ENCODE measurements at regions not wholly inside any gene's neighbourhood (a gene's known extent, or its start where the extent isn't known, plus 50 kb on each side); places are given as distances from the start of the nearest gene placed in this dataset.
A peak's percentile ranks its signal among the peaks of the same experiment; 100 is the strongest.

DNA sequence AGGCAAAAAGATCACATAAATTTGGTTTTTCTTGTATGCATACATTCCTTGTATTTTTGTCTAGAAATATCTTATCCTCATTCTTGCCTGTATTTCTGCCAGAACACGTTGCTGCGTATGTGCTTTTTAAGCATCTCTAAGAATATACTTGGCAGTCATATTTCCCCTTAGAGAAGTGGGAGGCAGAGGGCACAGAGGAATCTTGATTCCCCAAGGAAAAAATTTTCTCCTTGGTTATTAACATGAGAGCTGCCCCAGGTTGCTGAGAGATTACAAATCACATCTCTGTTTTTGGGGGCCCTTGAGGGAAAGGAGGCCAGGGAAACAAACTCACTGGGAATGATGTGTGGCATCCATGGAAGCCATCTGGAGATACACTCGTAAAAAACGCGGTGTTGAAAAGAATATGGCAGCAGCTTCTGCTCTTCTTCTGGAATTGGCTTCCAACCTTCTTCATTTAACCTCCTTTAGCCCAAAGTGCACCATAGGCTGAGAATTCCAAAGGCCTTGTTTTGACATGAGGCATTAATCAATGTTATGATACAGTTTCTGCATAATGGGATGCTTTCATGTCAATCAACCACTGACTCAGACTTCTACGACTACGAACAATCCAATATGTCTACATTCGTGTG, 684.3 kb upstream of the SORCS1 start:
- DNase-seq: no peak

DNA sequence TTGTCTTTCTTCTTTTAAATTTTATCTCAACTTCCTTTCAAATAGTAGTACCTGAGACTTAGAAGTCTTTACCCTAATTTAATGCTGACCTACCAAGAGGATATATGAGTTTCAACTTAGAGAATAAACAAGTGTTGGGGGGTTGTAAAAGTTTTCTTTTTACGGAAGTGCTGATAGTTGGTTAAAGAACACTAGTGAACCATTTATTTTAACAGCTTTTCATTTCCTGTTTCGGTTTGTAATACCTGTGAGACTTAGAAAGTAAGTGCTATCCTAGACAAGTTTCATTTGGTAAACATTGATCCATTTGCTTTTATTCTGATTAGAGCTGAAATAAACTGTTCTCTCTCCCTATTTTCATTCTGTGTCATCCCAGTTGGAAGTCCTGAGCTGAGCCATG, 683.1 kb upstream of the SORCS1 start:
- DNase-seq: no peak

DNA sequence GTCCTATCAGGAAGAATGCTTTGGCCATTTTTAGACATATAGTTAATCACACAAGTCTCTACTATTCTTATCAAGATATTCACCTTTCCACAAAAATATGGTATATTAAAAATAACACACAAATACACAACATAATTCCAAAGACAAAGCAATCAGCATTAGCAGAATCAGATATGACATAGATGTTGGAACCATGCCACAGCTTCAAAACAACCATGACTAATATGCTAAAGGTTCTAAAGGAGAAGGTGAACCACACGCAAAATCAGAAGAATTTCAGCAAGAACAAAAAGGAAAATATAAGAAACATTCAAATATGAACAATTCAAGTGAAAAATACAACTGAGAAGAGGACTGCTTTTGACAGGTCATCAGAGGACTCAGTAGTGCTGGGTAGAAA, 670.2 kb upstream of the SORCS1 start:
- no peak for DNase-seq

DNA sequence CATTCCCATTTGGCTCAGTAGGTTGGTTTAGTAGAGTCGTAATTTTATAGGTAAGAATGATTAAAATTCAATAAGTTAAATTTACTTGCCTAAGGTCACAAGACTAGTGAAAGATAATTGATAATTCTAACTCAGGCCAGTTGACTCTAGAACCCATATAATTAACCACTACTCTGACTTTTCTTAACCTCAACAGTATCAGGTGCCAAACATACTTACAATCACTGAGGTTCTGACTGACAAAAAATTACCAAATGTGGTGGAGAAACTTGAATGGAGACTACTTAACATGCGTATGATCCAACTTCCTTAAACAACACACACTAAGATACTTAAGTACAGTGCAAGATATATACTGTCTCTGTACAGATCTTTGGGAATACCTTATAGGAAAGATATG, 667.3 kb upstream of the SORCS1 start:
- no peak for DNase-seq

DNA sequence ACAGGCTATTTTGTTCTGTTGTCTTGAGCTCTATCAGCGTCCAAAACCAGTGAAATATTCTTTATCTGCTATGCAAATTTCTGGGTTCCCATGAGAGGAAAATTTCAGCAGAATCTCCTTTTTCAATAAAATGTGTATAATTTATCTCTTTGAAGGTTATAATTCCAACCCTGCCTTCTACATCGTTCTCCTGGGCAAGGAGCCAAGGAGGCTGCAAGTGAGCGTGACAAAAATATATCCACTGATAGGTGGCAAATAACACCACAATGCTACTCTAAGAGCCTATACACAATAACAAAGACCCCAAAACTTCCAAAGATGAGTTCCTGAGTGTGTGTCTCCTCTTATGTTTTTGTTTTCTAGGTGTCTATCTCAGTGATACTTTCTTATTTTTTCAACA, 664.7 kb upstream of the SORCS1 start:
- DNase-seq: no peak

DNA sequence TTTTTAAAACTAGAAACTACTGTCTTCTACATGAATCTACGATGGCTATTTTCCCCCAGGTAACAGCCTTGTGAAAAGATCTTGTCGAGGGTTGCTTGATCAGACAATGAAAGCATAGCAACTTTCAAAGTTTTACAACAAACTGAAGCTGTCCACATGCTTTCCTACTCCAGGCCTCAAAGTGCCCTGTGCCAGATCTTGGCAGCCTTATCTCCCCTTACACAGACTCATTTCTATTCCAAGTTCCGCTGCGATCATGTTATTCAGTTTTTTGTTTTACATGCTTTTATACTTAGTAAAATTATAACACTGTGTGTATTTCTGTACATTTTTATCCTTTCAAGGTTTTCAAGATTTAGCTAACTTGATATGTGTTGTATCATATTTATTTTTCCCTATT, 661.7 kb upstream of the SORCS1 start:
- DNase-seq: no peak

DNA sequence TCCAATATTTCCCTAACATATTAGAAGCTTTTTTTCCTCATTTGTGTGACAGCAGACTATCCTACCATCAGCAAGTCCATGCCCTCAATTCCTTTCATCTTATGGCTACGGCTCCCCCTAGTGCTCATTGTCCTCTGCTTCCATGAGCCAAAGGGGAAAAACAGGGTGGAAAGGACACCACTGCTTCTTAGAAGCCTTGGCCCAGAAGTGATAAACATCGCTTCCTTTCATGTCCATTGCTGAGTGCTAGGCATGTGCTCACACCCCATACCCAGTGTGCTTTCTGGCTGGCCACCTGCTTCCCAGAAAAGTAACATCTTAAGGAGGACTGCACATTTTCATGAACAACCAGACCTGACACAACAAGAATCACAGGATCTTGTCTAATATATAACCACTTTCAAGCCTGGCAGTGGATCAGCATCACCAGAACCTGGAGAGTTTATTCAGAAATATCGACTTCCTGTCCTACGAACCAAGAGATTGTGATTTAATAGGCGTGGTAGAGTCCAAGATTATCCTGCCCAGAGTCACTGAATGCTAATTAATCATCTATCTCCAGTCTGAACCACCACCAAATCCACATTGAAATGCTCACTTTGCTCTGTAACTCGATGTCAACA, 650.5 kb upstream of the SORCS1 start:
- DNase-seq: peak; percentile 41

DNA sequence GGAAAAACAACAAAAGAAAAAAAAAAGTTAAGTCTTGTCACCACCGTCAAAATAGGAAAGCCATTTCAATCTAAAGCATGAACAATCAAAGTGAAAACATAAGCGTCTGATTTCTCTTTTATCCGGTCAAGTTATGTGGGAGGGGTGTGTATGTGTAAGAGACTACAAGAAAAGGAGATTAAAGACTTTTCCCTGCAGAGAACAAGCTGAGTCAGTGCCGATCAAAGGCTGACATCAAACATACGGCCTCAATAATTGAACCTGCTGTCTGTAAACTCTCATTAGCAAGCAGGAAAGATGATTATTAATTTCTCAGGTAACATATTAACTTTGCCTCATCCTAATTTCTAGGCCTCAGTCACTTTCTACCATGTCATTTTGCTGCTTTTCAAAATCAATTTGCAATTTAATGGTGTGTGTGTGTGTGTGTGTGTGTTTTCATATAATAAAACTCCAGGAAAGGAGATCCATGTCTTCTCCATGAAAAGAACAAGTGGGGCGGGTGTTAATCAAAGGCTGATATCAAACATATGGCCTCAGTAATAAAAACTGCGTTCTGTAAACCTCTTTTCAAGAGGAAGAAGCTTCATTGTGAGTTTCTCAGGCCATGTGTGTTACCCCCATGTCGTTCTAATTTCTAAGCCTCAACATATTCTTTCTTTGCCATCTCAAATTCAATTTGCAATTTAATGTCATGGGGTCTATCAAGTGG, 649.1 kb upstream of the SORCS1 start:
- DNase-seq: no peak

DNA sequence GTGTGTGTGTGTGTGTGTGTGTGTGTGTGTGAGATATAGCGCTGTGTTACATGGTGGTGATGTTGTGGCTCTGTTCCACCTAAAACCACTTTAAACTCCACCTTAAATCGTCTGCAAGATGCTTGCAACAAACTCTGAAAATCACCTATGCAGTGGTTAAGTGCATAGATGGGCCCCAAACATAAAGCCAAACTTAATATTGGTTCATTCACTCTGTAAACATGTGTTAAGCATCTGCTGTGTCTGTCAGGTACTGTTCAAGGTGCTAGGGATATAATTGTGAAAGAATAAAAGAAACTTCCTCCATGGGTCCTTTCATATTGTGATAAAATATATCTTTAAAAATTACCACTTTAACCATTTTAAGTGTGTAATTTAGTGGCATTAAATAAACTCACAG, 645.4 kb upstream of the SORCS1 start:
- DNase-seq: no peak

DNA sequence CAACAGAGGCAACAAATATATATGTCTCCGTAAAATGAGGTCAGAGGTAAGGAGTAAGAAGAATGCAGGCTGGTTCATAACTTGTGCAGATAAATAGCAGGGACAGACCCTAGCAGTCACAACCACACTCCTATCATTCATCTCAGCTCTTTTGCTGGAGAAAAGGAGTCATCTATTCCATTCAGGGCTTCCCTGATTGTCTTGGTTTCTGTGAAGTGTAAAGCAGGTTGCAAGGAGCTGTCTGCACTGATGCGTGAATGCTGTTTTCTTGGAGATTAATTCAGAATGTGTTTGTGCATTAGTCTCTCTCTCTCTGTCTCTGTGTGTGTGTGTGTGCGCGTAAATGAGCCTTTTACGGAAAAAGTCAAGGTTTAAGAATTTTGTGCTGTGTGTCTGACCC, 643.3 kb upstream of the SORCS1 start:
- no peak for DNase-seq

DNA sequence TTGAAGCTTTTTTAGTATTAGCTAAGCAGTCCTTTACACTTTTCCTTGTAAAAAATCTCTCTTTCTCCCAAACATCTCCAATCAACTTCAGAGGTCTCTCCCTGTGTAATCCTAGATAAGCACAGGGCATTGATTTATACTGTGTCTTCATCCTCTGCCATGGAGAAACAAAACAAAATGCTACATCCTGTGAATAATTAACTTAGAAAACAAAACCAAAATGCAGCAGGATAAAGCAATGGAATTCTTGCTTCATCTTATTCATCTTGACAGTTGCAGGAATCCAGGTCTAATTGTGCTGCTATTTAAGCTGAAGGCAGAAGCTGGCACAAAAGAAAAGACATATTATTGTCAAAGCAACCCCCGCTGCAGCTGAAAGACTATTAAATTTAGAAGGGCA, 641.5 kb upstream of the SORCS1 start:
- DNase-seq: no peak

DNA sequence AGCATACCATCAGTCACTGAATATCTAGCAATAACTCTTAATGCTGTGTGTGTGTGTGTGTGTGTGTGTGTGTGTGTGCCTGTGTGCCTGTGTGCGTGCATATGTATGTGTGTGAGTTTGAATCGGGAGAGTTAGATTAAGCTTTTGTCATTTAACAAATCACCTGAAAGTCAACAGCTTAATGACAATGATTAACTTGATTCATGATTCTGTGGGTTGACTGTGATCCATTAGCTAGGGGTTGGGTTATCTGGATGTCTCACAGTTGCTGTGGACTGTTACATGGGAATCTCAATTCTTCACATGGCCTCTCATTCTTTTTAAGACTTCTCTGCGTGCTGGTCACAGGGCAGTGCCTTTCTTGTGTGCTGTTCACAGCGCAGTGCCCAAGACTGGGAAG, 639.0 kb upstream of the SORCS1 start:
- DNase-seq: no peak

DNA sequence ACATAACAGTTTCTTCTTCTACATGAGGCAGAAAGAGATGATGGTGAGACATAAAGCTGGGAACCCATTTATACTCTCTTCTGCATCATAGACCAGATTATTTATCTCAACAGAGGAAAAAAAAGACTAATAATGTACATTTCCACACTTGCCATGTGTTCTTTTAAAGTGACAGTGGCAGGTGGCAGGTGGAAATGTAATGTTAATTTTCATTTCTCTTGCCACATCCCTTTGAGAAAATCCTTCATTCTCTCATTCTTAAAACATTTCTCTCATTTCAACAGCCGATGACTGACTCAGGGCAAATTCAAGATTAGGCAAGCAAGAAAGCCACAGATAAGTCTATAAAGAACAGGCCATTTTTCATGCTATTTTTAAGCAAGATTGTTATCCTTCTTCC, 635.6 kb upstream of the SORCS1 start:
- DNase-seq: no peak

DNA sequence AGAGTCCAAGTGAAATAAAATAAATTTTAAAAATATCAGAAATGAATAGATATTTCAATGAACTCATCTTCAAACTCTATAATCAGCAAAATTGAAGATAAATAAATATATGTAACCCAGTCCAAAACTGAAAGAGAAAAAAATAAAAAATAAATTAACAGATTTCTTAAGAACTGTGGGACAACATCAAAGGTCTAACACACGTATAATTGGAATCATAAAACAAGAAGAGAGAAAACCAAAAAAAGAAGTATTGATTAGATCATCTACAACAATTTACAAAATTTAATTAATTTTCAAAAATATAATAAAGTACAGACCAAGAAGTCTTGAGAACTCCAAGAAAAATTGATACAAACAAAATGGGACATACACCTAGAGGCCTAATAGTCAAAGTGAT, 625.8 kb upstream of the SORCS1 start:
- no peak for DNase-seq

DNA sequence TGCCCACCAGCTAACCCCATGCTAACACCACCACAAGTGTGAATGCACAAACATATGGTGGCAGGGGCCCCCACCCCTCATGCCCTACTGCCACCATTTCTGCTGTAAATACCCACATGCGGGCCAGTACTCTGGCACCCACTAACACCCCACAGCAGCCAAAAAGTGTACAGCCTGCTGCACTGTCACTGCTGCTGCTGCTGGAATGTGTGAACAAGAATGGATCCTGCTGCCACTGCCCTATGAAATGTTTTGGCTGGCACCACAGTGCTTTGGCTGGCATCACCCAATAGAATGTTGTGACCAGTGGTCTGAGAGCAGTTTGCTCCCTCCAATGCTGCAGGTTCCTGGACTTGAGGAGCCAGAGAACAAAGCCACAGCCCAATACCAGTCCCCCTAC, 606.6 kb upstream of the SORCS1 start:
- DNase-seq: no peak

DNA sequence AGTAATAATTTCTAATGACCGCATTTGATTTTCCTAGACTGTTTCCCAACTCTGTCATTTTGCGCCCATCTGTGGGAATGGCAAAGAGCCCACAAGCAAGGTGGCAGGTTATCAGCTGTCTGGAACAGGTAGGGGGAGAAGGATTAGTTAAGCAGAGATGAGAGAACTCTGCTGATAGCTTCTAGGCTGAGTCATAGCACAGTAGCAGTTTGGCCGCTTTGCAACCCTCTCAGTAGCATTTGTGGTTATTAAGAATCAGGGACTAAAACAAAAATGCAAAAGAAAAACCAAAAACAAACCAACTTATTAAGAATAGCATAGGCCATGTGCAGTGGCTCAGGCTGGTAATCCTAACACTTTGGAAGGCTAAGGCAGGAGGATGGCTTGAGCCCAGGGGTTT, 602.7 kb upstream of the SORCS1 start:
- DNase-seq: no peak

DNA sequence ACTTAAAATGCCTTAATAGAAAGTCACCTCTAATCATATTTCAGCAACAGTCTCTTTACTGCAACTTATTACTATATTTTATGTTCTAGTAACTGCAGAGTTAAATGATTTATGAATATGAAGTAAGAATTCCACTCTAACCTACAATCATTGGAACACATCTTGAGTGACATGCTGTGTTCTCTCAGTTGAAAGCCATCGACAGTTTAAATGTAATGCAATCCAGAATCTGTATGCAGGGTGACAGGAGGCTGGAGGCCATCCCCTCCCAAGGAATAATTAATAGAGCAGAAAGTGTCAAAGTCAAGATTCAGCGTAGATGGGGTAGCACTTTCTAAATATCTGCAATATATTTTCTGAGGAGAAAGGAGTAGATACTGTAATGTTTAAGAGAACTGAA, 590.3 kb upstream of the SORCS1 start:
- DNase-seq: no peak

DNA sequence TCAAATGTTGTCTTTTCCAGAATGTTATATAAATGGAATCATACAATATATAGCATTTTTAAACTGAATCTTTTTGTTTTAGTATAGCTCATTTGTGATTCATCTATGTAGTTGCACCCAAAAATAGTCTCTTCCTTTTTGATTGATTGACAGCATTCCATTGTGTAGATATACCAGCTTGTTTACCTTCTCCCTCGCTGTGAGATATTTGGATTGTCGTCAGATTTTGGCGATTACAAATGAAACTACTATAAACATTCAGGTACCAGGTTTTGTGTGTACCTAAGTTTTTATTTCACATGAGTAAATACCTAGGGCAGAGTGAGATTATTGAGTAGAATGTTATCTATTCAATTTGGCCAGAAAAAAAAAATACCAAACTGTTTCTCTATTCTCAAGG, 584.7 kb upstream of the SORCS1 start:
- DNase-seq: no peak

DNA sequence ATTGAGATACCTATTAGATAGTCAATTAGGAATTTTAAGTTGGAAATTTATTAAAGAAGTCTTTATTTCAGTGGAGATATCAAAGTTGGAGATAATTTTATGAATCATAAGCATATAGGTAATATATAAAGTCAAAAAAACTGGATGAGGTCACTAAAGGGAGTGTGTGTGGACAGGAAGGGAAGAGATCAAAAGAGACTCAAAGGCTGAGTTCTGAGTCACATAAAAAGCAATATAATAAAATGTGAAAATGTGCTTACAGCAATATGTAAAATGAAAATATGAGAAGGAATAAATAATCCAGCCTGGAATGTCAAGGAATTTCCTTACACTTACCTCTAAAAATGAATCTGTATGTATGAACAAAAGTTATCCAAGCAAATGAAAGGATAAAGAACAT, 583.3 kb upstream of the SORCS1 start:
- DNase-seq: no peak

DNA sequence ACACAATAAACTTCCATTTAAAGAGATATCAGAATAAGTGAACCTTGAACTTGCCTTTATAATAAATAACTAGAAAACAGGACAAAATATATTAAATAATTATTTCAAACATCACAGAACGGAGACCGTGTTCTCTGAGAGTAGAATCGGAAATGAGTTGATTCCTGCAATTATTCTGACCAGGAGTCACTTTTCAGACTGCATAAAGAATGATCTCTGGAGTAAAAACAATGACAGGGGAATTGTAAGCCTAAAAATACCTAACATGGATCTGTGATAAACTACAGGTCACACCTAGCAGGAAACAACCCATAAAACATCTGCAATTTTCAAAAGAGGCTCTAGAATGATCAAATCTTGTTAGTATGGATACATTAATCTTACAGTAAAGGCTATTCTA, 577.5 kb upstream of the SORCS1 start:
- no peak for DNase-seq

DNA sequence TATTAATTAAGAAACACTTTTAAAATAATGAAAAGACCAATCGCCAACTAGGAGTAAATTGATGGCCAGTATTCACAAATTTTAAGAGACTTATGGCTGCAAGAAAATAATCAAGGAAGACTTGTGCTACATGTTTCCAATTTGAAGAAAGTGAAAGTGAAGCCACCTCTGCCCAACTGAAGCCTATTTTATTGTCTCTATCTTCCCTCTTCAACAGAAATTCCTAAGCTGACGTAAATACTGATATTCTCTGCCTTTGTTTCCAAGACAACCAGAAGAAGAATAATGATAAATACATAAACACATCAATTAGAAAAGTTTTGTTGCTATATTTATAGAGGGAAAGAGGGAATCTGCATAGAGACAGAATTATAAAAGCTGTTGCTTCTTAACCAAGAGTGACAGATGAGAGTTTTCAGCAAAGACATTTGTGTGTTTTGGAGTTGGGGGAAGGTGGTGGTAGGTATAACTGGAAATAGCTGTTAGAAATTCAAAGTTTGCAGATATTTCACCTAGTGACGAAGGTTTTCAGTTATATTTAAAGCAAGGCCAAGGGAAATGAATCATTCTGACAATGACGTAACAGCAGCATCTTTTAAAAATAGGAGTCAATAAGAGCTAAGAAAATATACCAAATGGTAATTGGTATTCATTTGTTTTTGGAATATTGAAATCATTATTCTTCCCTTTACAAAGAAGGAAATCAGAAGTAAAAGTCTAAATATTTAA, 576.6 kb upstream of the SORCS1 start:
- DNase-seq: no peak

DNA sequence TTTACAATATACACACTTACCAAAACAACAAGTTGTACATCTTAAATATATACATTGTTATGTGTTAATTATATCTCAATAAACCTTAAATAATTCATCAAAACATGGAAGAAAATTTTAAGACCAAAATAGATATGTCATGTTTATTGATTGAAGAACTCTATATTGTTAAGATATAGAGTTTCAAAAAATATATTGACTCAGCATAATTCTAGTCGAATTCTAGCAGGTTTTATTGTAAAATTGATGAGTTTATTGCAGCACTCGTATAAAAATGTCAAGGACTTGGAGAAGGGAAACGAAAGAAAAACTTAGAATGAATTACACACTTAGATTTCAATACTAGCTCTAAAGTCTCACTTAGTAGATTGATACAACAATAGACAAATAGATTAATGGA, 575.4 kb upstream of the SORCS1 start:
- DNase-seq: no peak

DNA sequence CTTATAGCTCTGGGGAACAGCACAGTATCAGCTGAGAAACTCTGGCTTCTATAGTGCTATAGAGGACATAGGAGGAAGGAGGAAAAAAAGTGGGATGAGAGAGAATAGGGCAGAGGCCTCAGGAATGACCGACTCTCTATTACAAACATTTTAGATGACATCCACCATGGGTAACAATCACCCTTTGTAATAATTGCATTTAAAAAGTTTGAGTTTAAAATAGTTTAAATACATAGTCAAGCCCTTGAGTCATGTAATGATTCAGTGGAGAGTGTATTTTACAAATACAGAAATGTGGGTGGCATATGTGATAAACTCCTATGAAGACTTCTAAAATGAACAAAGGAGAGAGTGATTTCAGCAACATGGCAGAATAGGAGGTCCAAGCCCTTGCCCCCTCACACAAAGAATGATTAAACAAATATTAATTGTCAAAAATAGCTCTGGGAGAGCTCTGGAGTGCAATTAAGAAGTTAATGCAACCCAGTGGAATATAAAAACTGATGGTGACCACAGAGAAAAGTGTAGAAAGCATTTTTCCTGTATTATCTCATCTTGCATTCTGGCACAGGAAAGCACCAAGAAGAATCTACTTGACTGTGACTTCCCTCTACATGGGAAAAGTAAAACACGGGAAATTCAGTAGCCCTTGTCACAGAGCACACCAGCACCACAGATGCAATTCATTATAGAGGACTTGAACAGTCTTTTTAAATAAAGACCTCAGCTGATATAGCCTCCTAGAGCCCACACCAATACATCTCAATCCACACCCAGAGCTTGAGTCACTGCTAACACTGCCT, 569.0 kb upstream of the SORCS1 start:
- no peak for DNase-seq

Data from femur (tissue), 1 donor.